ENCODE measurements at regions not wholly inside any gene's neighbourhood (a gene's known extent, or its start where the extent isn't known, plus 50 kb on each side); places are given as distances from the start of the nearest gene placed in this dataset.

DNA sequence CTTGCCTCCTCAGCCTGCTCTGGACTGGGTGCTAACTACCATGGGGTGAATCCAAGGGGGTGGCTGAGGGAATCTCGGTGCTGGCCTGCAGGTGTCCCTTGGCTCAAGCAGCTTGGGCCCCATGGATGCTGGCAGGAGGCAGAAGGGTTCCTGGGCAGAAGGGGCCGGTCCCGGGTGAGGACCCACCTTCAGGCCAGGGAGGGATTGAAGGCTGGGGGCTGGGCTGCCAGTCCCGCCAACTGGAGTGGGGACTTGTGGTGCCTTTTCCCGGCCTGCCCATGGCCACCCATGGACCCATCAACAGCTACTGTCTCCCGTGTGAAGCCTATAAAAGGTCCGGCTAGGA lies 550.1 kb downstream of the SLC6A15 start:
- Mint-ChIP-seq H3K27me3 (no peaks in the 10 kb centered on the region), H3K27ac (no peak overlapping the region), H3K4me3 (no peak overlapping the region), H3K36me3 (ENCODE audit: low read depth) (no peaks in the 10 kb centered on the region), H3K9me3 (peaks cover 2% of the 10 kb centered on the region), H3K4me1 (ENCODE audit: low read depth) (no peaks in the 10 kb centered on the region)
- no peak for ATAC-seq
- intact Hi-C loops (cut with micrococcal nuclease), result no loop called here
- ChIA-PET CTCF (no interaction called here), POLR2A (no interaction called here)
- no peak for DNase-seq
- TF ChIP-seq, protein P1, sequence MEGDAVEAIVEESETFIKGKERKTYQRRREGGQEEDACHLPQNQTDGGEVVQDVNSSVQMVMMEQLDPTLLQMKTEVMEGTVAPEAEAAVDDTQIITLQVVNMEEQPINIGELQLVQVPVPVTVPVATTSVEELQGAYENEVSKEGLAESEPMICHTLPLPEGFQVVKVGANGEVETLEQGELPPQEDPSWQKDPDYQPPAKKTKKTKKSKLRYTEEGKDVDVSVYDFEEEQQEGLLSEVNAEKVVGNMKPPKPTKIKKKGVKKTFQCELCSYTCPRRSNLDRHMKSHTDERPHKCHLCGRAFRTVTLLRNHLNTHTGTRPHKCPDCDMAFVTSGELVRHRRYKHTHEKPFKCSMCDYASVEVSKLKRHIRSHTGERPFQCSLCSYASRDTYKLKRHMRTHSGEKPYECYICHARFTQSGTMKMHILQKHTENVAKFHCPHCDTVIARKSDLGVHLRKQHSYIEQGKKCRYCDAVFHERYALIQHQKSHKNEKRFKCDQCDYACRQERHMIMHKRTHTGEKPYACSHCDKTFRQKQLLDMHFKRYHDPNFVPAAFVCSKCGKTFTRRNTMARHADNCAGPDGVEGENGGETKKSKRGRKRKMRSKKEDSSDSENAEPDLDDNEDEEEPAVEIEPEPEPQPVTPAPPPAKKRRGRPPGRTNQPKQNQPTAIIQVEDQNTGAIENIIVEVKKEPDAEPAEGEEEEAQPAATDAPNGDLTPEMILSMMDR (IDR thresholded peaks at IDR 0.05), result no peak

DNA sequence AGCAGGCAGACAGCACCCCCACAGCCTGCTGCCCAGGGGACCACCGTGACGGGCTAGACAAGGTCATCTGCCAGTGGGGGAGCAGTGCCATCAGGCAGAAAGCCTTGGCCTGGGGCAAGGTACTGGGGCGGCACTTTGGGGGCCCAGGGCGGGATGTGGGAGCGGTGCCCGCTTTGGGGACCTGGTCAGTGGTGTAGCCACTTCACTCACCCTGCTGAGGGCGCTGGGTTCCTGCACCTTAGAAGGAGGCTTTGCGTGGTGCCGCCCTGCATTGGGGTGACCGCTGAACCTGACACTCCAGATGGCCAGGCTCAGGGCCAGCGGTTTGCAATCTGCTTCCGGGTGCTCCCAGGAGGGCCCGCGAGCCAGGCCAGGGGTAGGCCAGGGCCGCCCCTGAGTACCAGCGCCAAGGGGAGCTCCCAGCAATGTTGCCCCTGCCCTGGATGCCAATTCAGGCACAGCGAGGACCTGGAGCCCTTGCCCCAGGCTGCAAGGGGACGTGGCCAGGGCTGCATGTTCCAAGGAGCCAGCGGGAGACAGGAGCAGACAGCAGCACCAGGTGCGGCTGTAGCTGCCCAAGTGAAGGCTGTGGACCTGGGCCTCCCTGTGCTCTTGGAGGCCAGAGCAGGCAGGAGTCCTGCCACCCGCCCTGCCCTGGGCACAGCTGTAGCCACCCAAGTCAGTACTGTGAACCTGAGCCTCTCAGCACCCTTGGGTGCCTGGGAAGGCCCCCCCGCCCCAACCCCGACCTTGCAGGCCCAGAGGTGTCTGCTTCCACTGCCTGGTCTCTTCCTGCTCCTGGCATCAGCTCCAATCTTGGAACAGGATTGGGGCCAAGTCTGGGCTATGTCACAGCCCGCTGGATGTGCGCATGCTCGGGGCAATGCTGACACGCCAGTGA lies 550.7 kb downstream of the SLC6A15 start:
- TF ChIP-seq, protein P1 (IDR thresholded peaks at IDR 0.05), result no peak
- intact Hi-C loops (cut with micrococcal nuclease), result no loop called here
- no peaks in the 10 kb centered on the region for H3K36me3 Mint-ChIP-seq (ENCODE audit: low read depth)
- ChIA-PET POLR2A (no interaction called here), CTCF (no interaction called here)
- H3K9me3 Mint-ChIP-seq, result peaks cover 2% of the 10 kb centered on the region
- ATAC-seq (no peak), DNase-seq (no peak)
- no peak overlapping the region for H3K4me3 Mint-ChIP-seq
- no peak overlapping the region for H3K27ac Mint-ChIP-seq
- no peaks in the 10 kb centered on the region for H3K27me3 Mint-ChIP-seq
- no peaks in the 10 kb centered on the region for H3K4me1 Mint-ChIP-seq (ENCODE audit: low read depth)

DNA sequence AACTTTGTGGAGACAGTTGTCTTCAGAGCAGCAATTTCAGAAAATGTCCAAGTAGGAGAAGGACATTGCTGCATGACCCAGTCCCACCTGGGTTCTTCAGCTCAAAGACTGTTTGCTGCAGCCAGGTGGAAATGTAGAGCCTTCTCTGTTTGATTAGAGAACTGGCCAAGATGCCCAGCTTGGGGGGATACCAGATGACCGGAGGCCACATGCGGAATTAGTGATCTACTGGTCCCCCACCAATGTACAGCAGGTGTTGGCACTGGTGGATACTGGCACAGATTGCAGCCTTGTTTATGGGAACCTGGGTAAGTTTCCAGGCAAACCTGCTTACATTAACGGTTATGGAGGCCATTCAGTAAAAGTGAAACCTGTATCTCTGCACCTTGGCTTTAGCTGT lies 555.3 kb downstream of the SLC6A15 start:
- POLR2A ChIA-PET, result no interaction called here
- ATAC-seq, result no peak
- Mint-ChIP-seq H3K9me3 (peaks cover 1% of the 10 kb centered on the region), H3K27me3 (no peaks in the 10 kb centered on the region), H3K36me3 (ENCODE audit: low read depth) (no peaks in the 10 kb centered on the region), H3K4me3 (no peak overlapping the region), H3K27ac (no peak overlapping the region), H3K4me1 (ENCODE audit: low read depth) (no peaks in the 10 kb centered on the region)
- no peak for DNase-seq
- CTCF ChIA-PET, result no interaction called here
- intact Hi-C loops (cut with micrococcal nuclease), result no loop called here
- TF ChIP-seq, protein P1 (IDR thresholded peaks at IDR 0.05), result no peak

DNA sequence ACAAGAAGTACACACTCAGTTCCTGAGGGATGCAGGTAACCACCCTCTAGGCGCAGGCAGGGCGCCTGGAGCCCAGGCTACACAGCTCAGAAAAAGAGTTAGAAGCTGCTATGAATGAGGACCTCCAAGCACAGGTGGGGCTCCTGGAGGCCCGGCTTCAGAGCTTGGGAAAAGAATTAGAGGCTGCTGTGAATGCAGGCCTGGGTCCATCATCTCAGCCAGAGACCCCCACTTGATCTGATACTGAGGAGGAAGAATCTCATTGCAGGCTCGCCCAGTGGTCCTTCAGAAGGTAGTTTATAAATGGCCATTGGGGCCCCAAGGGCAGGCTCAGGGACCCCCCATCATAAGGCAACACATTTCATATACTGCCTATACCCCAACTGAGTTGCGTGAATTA lies 556.4 kb downstream of the SLC6A15 start:
- ChIA-PET CTCF (no interaction called here), POLR2A (no interaction called here)
- H3K27ac Mint-ChIP-seq, result no peak overlapping the region
- ATAC-seq (no peak), DNase-seq (no peak)
- peaks cover 1% of the 10 kb centered on the region for H3K9me3 Mint-ChIP-seq
- intact Hi-C loops (cut with micrococcal nuclease), result no loop called here
- TF ChIP-seq, protein P1 (IDR thresholded peaks at IDR 0.05), result no peak
- no peaks in the 10 kb centered on the region for H3K4me1 Mint-ChIP-seq (ENCODE audit: low read depth)
- no peaks in the 10 kb centered on the region for H3K27me3 Mint-ChIP-seq
- no peaks in the 10 kb centered on the region for H3K36me3 Mint-ChIP-seq (ENCODE audit: low read depth)
- H3K4me3 Mint-ChIP-seq, result no peak overlapping the region

DNA sequence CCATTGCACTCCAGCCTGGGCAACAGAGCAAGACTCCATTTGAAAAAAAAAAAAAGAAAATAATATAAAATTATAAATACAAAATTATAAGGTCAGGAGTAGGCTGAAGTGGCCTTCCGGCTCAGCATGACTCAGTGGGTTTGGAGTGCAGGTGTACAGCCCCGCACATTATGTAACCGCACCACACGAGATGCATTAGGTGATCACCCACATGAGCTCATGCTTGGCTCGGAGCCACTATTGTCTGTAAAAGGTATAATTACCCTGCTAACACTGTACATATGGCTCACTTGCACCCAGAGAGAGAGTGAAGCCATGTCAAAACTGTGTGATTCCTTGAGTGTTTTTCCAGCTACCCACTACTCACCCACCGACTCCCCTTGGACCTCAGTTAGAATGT lies 557.0 kb downstream of the SLC6A15 start:
- intact Hi-C loops (cut with micrococcal nuclease), result no loop called here
- Mint-ChIP-seq H3K27me3 (no peaks in the 10 kb centered on the region), H3K4me1 (ENCODE audit: low read depth) (no peaks in the 10 kb centered on the region), H3K9me3 (peaks cover 3% of the 10 kb centered on the region), H3K4me3 (no peak overlapping the region), H3K27ac (no peak overlapping the region), H3K36me3 (ENCODE audit: low read depth) (no peaks in the 10 kb centered on the region)
- TF ChIP-seq, protein P1 (IDR thresholded peaks at IDR 0.05), result no peak
- ATAC-seq (no peak), DNase-seq (no peak)
- CTCF ChIA-PET, result no interaction called here
- POLR2A ChIA-PET, result no interaction called here

All from activated CD8-positive, alpha-beta T cell treated with anti-CD3 and anti-CD28 coated beads for 36 hours (primary cell).